ENCODE measurements at regions not wholly inside any gene's neighbourhood (a gene's known extent, or its start where the extent isn't known, plus 50 kb on each side); places are given as distances from the start of the nearest gene placed in this dataset.

DNA sequence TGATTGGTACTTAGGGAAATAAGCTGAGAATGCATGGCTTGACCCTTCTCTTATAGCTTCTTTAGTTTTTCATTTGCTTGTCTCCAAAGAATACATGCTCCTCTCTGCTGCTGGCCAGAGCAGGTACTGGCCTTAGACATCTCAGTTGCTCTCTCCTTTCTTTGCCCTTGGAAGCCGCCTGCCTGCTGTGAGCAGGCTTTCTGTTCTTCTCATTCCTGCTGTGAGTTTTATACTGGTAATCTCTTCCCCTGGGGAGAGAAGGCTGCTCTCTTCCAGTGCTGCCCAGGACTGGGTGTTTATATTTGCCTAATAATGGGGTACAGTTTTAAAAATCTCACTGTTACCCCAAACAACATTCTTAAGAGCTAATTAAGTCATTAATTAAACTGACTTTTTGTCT, 323.5 kb upstream of the LRRC7 start:
- TF ChIP-seq, protein P1, sequence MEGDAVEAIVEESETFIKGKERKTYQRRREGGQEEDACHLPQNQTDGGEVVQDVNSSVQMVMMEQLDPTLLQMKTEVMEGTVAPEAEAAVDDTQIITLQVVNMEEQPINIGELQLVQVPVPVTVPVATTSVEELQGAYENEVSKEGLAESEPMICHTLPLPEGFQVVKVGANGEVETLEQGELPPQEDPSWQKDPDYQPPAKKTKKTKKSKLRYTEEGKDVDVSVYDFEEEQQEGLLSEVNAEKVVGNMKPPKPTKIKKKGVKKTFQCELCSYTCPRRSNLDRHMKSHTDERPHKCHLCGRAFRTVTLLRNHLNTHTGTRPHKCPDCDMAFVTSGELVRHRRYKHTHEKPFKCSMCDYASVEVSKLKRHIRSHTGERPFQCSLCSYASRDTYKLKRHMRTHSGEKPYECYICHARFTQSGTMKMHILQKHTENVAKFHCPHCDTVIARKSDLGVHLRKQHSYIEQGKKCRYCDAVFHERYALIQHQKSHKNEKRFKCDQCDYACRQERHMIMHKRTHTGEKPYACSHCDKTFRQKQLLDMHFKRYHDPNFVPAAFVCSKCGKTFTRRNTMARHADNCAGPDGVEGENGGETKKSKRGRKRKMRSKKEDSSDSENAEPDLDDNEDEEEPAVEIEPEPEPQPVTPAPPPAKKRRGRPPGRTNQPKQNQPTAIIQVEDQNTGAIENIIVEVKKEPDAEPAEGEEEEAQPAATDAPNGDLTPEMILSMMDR (IDR thresholded peaks at IDR 0.05 in 8 of 11, conservative IDR thresholded peaks at IDR 0.05 in 3 of 11) = no peak
- TF ChIP-seq POLR2AphosphoS5 (IDR thresholded peaks at IDR 0.05) (no peak), POLR2A (IDR thresholded peaks at IDR 0.05) (no peak)
